Right atrium auricular region (tissue), 2 donors: ENCODE measurements at regions not wholly inside any gene's neighbourhood (a gene's known extent, or its start where the extent isn't known, plus 50 kb on each side); places are given as distances from the start of the nearest gene placed in this dataset.
"Not testable (repeated sequence)": the region's sequence is repeated elsewhere in the genome, so short reads cannot be mapped to it uniquely, and the experiment has no call there.

Experiments
- DNase-seq: peaks from one replicate; pipeline ENCODE4 v3.0.0-alpha.2; 2019; ENCODE audit warnings: low spot score
- H3K27ac ChIP-seq, 2 donors: fragments of 200-600 bp; sonication (generic); 1 replicate in 1 of 2; 2 replicates in 1 of 2; pipeline ENCODE4 v1.5.1; 2016 to 2019
- H3K27me3 ChIP-seq, 2 donors: fragments of 200-600 bp; sonication (generic); one replicate each; pipeline versions ENCODE4 v1.5.1 to v1.6.0; 2017 to 2019
- H3K36me3 ChIP-seq: fragments of 200-600 bp; sonication (generic); one replicate; pipeline ENCODE4 v1.5.1; 2016
- H3K4me1 ChIP-seq, 2 donors: fragments of 200-600 bp; sonication (generic); one replicate each; pipeline versions ENCODE4 v1.5.1 to v1.6.0; 2017 to 2019
- H3K4me3 ChIP-seq, 2 donors: fragments of 200-600 bp; sonication (generic); 1 replicate in 1 of 2; 2 replicates in 1 of 2; pipeline ENCODE4 v1.5.1; 2017 to 2019; ENCODE audit warnings: mild to moderate bottlenecking in 1 of 2, moderate library complexity in 1 of 2
- H3K9me3 ChIP-seq, 2 donors: fragments of 200-600 bp; sonication (generic); one replicate each; pipeline ENCODE4 v1.5.1; 2019
- TF ChIP-seq, protein P1 (sequence below), 2 donors: fragments of 200-600 bp; sonication (generic); IDR thresholded peaks; one replicate each; pipeline ENCODE4 v1.5.1; 2019; ENCODE audit warnings: antibody characterized with exemption in 2 of 2

DNA sequence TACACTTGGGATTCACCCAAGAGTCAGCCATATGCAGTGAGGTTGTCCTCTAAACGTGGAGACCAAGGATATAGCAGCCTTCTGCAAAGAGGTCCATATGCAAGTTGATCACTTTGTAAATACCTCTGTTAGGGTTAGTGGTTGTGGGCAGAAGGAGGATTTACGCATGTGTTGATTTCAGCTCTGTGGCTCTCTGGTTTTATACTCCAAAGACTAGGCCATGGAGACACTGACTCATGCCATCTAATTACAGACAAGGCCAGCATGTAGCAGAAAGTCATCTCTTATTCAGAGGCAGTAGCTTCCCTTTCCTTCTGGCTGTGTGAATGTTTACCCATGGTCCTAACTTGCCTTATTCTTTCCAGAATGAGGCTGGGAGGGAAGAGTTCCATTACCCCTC, 140.9 kb upstream of the GOLGA6L4 start:
- H3K27me3 ChIP-seq, H3K9me3 ChIP-seq, H3K36me3 ChIP-seq, DNase-seq, H3K4me3 ChIP-seq, H3K4me1 ChIP-seq, H3K27ac ChIP-seq: not testable (repeated sequence)

DNA sequence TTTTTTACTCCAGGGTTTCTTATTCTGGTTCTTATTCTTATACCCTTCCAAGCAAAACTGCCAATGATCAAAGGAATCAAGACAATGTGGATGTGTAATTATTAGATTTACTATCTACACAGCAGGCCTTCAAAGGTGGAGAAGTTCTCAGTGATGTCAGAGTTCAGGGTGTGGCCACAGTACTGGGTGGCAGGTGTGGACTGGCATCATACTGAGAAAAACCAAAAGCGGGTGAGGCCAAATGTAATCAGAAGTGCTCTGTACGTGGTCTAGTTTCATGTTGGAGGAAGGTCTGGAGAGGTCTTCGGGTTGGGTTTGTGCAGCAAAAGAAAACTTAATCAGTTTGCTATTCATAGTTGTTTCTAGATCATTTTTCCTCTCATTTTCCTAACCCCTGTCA, 138.5 kb upstream of the GOLGA6L4 start:
- H3K27me3 ChIP-seq, DNase-seq, H3K27ac ChIP-seq, H3K4me1 ChIP-seq, H3K9me3 ChIP-seq, H3K36me3 ChIP-seq, H3K4me3 ChIP-seq: not testable (repeated sequence)

DNA sequence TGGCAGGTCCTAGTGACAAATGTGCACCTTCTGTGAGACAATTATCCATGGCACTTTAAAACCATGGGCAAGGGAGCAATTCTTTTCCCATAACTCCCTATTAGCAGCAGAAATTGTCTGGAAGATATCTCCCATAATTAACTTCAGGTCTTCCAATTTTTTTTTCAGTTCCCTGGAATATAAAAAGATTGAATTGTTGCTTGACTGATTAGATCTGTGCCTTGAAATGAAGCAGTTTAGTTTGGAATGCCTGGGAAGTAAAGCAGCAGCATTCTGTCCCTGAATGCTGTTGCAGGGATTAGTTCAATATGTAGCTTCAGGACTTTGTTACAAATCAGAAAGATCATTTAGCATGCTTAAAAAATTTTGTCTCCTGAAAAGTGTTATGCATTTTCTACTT, 137.0 kb upstream of the GOLGA6L4 start:
- no peak overlapping the region for H3K27ac ChIP-seq
- H3K4me3 ChIP-seq = no peak overlapping the region
- TF ChIP-seq, protein P1, sequence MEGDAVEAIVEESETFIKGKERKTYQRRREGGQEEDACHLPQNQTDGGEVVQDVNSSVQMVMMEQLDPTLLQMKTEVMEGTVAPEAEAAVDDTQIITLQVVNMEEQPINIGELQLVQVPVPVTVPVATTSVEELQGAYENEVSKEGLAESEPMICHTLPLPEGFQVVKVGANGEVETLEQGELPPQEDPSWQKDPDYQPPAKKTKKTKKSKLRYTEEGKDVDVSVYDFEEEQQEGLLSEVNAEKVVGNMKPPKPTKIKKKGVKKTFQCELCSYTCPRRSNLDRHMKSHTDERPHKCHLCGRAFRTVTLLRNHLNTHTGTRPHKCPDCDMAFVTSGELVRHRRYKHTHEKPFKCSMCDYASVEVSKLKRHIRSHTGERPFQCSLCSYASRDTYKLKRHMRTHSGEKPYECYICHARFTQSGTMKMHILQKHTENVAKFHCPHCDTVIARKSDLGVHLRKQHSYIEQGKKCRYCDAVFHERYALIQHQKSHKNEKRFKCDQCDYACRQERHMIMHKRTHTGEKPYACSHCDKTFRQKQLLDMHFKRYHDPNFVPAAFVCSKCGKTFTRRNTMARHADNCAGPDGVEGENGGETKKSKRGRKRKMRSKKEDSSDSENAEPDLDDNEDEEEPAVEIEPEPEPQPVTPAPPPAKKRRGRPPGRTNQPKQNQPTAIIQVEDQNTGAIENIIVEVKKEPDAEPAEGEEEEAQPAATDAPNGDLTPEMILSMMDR (IDR thresholded peaks at IDR 0.05) = no peak
- H3K4me1 ChIP-seq = no peaks in the 10 kb centered on the region
- H3K36me3 ChIP-seq = no peaks in the 10 kb centered on the region
- no peak for DNase-seq
- no peaks in the 10 kb centered on the region for H3K9me3 ChIP-seq
- no peaks in the 10 kb centered on the region for H3K27me3 ChIP-seq

DNA sequence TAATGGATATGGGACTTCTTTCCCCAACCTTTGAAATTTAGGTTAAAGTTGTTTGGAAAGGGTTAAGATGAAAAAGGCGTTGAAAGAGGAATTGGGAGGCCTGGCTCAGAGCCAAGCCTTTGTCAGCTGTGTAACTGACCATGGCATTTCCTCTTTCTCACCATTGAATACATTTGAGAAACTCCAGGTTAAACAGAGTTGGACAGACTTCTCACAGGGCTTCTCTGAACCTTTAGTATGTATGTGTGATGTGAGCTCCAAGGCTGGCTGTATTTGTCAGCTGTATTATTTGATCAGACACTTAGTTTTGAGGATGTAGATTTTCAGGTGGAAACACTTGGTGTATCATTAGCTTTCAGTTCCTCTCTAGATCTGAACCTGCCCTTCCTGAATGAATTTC, 136.4 kb upstream of the GOLGA6L4 start:
- no peaks in the 10 kb centered on the region for H3K4me1 ChIP-seq
- TF ChIP-seq, protein P1 (IDR thresholded peaks at IDR 0.05) = no peak
- no peak overlapping the region for H3K27ac ChIP-seq
- DNase-seq = no peak
- H3K9me3 ChIP-seq = no peaks in the 10 kb centered on the region
- H3K4me3 ChIP-seq = no peak overlapping the region
- H3K27me3 ChIP-seq = no peaks in the 10 kb centered on the region
- no peaks in the 10 kb centered on the region for H3K36me3 ChIP-seq

DNA sequence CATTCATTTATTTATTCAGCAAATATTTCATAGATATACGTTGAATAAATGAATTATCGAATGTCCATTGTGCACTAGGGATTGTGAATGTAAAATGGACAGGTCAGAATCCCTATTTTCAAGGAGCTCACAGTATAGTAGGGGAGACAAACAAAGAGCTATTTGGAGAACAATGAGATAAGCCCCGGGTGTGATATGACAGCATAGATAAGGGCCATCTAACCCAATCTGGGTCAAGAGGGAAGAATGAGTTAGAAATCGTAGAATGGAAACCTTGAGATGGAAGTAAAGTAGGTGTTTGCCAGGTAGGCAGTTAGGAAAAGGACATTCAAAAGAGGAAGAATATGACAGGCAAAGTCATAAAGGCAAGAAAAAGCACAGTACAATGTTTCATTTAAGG, 132.2 kb upstream of the GOLGA6L4 start:
- H3K4me3 ChIP-seq = no peak overlapping the region
- H3K4me1 ChIP-seq = no peaks in the 10 kb centered on the region
- TF ChIP-seq, protein P1 (IDR thresholded peaks at IDR 0.05) = no peak
- H3K27me3 ChIP-seq = no peaks in the 10 kb centered on the region
- no peaks in the 10 kb centered on the region for H3K36me3 ChIP-seq
- no peak for DNase-seq
- no peaks in the 10 kb centered on the region for H3K9me3 ChIP-seq
- H3K27ac ChIP-seq = no peak overlapping the region

DNA sequence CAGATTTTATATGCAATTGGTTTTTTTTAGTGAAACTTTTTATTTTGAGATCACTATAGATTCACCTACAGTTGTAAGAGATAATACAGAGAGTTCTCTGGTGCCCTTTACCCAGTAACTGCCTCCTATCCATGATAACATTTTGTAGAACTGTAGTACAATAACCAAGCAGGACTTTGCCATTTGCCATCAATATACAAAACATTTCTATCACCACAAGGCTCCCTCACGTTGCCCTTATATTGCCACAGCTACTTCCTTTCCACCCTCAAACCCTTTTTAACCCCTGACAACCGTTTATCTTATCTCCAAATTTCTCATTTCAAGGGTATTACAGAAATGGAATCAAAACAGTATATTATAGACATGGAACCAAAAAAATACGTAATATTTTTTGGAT, 130.7 kb upstream of the GOLGA6L4 start:
- Histone ChIP-seq H3K27me3 (no peaks in the 10 kb centered on the region), H3K4me1 (no peaks in the 10 kb centered on the region), H3K27ac (no peak overlapping the region), H3K36me3 (no peaks in the 10 kb centered on the region), H3K9me3 (no peaks in the 10 kb centered on the region), H3K4me3 (no peak overlapping the region)
- TF ChIP-seq, protein P1 (IDR thresholded peaks at IDR 0.05) = no peak
- DNase-seq = no peak

DNA sequence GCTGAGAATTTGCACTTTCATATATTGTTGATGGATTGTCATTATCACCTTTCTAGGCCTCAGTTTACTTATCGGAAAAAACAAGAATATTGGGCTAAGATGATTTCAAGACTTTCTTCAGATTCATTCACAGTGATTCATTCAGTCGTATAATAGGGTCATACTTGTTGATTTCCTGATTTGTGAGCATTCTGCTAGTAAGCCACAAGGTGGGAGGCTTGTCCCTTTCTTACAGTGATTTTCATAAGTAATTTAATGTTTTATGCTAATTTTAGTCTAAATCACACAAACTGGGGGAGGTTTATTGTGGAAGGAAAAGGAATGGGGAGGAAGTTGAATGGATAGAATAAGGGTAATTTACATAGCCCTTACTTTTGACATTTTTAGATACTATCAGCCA, 126.8 kb upstream of the GOLGA6L4 start:
- H3K4me3 ChIP-seq = no peak overlapping the region
- no peaks in the 10 kb centered on the region for H3K27me3 ChIP-seq
- H3K4me1 ChIP-seq = no peaks in the 10 kb centered on the region
- TF ChIP-seq, protein P1 (IDR thresholded peaks at IDR 0.05) = no peak
- no peaks in the 10 kb centered on the region for H3K36me3 ChIP-seq
- no peak overlapping the region for H3K27ac ChIP-seq
- DNase-seq = no peak
- no peaks in the 10 kb centered on the region for H3K9me3 ChIP-seq
